Mesenchymal stem cell (in vitro differentiated cells and primary cell): ENCODE measurements at regions not wholly inside any gene's neighbourhood (a gene's known extent, or its start where the extent isn't known, plus 50 kb on each side); places are given as distances from the start of the nearest gene placed in this dataset.

Source experiments
- DNase-seq: peaks from one replicate; pipeline ENCODE4 v3.0.0-alpha.2; 2013
- H2AFZ ChIP-seq: one replicate; pipeline ENCODE4 v1.6.1; 2013; ENCODE audit warnings: low read depth, mild to moderate bottlenecking, control low read depth, inconsistent platforms, low read length, moderate library complexity
- H2AK5ac ChIP-seq: 2 replicates; pipeline ENCODE4 v1.6.1; 2013; ENCODE audit warnings: low read length, moderate library complexity, mild to moderate bottlenecking, inconsistent platforms; ENCODE audit not compliant: severe bottlenecking
- H2BK120ac ChIP-seq: one replicate; pipeline ENCODE4 v1.6.1; 2013; ENCODE audit warnings: low read depth, mild to moderate bottlenecking, inconsistent platforms, low read length, moderate library complexity
- H2BK12ac ChIP-seq, 2 experiments: one replicate each; pipeline ENCODE4 v1.6.1; 2013; ENCODE audit warnings: inconsistent platforms in 2 of 2, low read length in 2 of 2, mild to moderate bottlenecking in 2 of 2, moderate library complexity in 2 of 2, control low read depth in 1 of 2
- H2BK15ac ChIP-seq: one replicate; pipeline ENCODE4 v1.6.1; 2013; ENCODE audit warnings: mild to moderate bottlenecking, low read depth, inconsistent platforms; ENCODE audit not compliant: poor library complexity, severe bottlenecking
- H2BK5ac ChIP-seq: 2 replicates; pipeline ENCODE4 v1.6.1; 2013; ENCODE audit warnings: low read depth, mild to moderate bottlenecking, low read length, control low read depth, inconsistent platforms; ENCODE audit not compliant: poor library complexity, severe bottlenecking
- H3K14ac ChIP-seq, 2 experiments: one replicate each; pipeline ENCODE4 v1.6.1; 2013; ENCODE audit warnings: inconsistent platforms in 2 of 2, low read length in 2 of 2, control low read depth in 1 of 2, mild to moderate bottlenecking in 1 of 2, moderate library complexity in 1 of 2
- H3K18ac ChIP-seq, 2 experiments: one replicate each; pipeline ENCODE4 v1.6.1; 2013; ENCODE audit warnings: inconsistent platforms in 2 of 2, low read length in 2 of 2, control low read depth in 1 of 2, low read depth in 1 of 2, mild to moderate bottlenecking in 1 of 2
- H3K23ac ChIP-seq, 2 experiments: one replicate each; pipeline ENCODE4 v1.6.1; 2013; ENCODE audit warnings: inconsistent platforms in 2 of 2, low read length in 2 of 2, mild to moderate bottlenecking in 2 of 2, moderate library complexity in 2 of 2, control low read depth in 1 of 2
- H3K27ac ChIP-seq: 2 replicates; pipeline ENCODE4 v1.5.1; 2013; ENCODE audit warnings: mild to moderate bottlenecking, moderate library complexity, low read length, control low read depth, inconsistent platforms; ENCODE audit not compliant: poor library complexity, severe bottlenecking
- H3K27me3 ChIP-seq, 2 experiments: 2 replicates each; pipeline versions ENCODE4 v1.6.1 to v1.7.0; 2013; ENCODE audit warnings: low read length in 2 of 2, mild to moderate bottlenecking in 2 of 2, moderate library complexity in 2 of 2, control low read depth in 1 of 2, inconsistent platforms in 1 of 2; ENCODE audit not compliant: control insufficient read depth in 1 of 2, insufficient read depth in 1 of 2
- H3K36me3 ChIP-seq, 2 experiments: 2 replicates each; pipeline versions ENCODE4 v1.6.1 to v1.7.0; 2013; ENCODE audit warnings: low read length in 2 of 2, control low read depth in 1 of 2, inconsistent platforms in 1 of 2, low read depth in 1 of 2, mild to moderate bottlenecking in 1 of 2; ENCODE audit not compliant: insufficient read depth in 2 of 2, control insufficient read depth in 1 of 2
- H3K4ac ChIP-seq, 2 experiments: one replicate each; pipeline ENCODE4 v1.6.1; 2013; ENCODE audit warnings: inconsistent platforms in 2 of 2, low read length in 2 of 2, mild to moderate bottlenecking in 2 of 2, moderate library complexity in 2 of 2, control low read depth in 1 of 2, low read depth in 1 of 2
- H3K4me1 ChIP-seq: 2 replicates; pipeline ENCODE4 v1.6.1; 2013; ENCODE audit warnings: low read depth, low read length, control low read depth; ENCODE audit not compliant: control insufficient read depth, insufficient read depth
- H3K4me2 ChIP-seq: 2 replicates; pipeline ENCODE4 v1.6.1; 2013; ENCODE audit warnings: low read length, mild to moderate bottlenecking, inconsistent platforms; ENCODE audit not compliant: poor library complexity, severe bottlenecking
- H3K4me3 ChIP-seq, 2 experiments: 2 replicates each; pipeline versions ENCODE4 v1.5.1 to v1.7.0; 2013; ENCODE audit warnings: low read length in 2 of 2, mild to moderate bottlenecking in 2 of 2, control low read depth in 1 of 2, low read depth in 1 of 2; ENCODE audit not compliant: insufficient read depth in 1 of 2
- H3K79me1 ChIP-seq: replicated peaks from 2 replicates; pipeline ENCODE4 v1.6.1; 2013; ENCODE audit warnings: mild to moderate bottlenecking, control low read depth, low read length, inconsistent platforms; ENCODE audit not compliant: poor library complexity, severe bottlenecking
- H3K9ac ChIP-seq: 2 replicates; pipeline ENCODE4 v1.7.0; 2013; ENCODE audit warnings: mild to moderate bottlenecking, low read length, moderate library complexity
- H3K9me3 ChIP-seq: 2 replicates; pipeline ENCODE4 v1.7.0; 2013; ENCODE audit warnings: mild to moderate bottlenecking, low read length; ENCODE audit not compliant: control insufficient read depth
- H4K8ac ChIP-seq: one replicate; pipeline ENCODE4 v1.6.1; 2013; ENCODE audit warnings: inconsistent platforms, mild to moderate bottlenecking, low read length, moderate library complexity
- H4K91ac ChIP-seq: one replicate; pipeline ENCODE4 v1.6.1; 2013; ENCODE audit warnings: mild to moderate bottlenecking, low read length, inconsistent platforms
- WGBS: methylation state at CpG from one replicate; pipeline ENCODE4 v1.1.7; 2013; ENCODE audit warnings: mixed read lengths; 5-methylcytosine and 5-hydroxymethylcytosine counted together

DNA sequence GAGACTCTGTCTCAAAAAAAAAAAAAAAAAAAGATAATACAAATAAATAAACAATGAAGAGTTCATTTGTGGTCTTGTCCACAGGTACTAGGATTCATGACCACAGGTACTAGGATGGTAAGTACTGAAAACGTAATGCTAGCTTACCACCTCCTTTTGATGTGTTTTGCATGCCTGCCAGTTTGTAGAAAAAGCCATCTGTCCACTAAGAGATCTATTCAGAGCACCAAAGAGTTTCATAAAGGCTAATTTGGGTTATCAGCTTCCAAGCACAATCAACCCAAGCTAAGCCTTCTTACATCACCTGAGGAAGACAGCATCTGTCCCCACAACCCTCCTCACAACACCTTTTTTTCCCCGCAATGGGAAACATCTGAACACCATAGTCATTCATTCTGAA lies 477.2 kb downstream of the ZEB2 start:
- H3K36me3 ChIP-seq, result no peaks in the 10 kb centered on the region
- no peak overlapping the region for H3K14ac ChIP-seq
- H4K8ac ChIP-seq, result no peak overlapping the region
- no peak overlapping the region for H2BK5ac ChIP-seq
- no peak for DNase-seq
- H3K27ac ChIP-seq, result no peak overlapping the region
- no peak overlapping the region for H3K4me2 ChIP-seq
- no peaks in the 10 kb centered on the region for H3K27me3 ChIP-seq
- no peaks in the 10 kb centered on the region for H3K4me1 ChIP-seq
- no peak overlapping the region for H2BK15ac ChIP-seq
- no peaks in the 10 kb centered on the region for H3K9me3 ChIP-seq
- H3K4me3 ChIP-seq, result no peak overlapping the region
- H2AFZ ChIP-seq, result no peak overlapping the region
- H2AK5ac ChIP-seq, result no peak overlapping the region
- H3K18ac ChIP-seq, result no peak overlapping the region
- H3K4ac ChIP-seq, result no peak overlapping the region
- WGBS, result 100% methylated on average over 1 of the region's 2 CpGs
- peaks cover 2% of the 10 kb centered on the region for H3K79me1 ChIP-seq
- H2BK12ac ChIP-seq, result no peak overlapping the region
- H4K91ac ChIP-seq, result no peak overlapping the region
- no peak overlapping the region for H3K23ac ChIP-seq
- H3K9ac ChIP-seq, result no peak overlapping the region
- H2BK120ac ChIP-seq, result no peak overlapping the region

GRCh38 chr2:144041612-144042011 lies 478.3 kb downstream of the ZEB2 start:
- Histone ChIP-seq H2AK5ac (no peak overlapping the region), H3K27me3 (no peaks in the 10 kb centered on the region), H3K23ac (no peak overlapping the region), H3K9ac (no peak overlapping the region), H3K79me1 (peaks cover 2% of the 10 kb centered on the region), H3K14ac (no peak overlapping the region), H2BK15ac (no peak overlapping the region), H2BK120ac (no peak overlapping the region), H3K4me1 (no peaks in the 10 kb centered on the region), H2BK12ac (no peak overlapping the region), H3K4me3 (no peak overlapping the region), H3K18ac (no peak overlapping the region), H2AFZ (no peak overlapping the region), H2BK5ac (no peak overlapping the region), H4K8ac (no peak overlapping the region), H4K91ac (no peak overlapping the region), H3K4ac (no peak overlapping the region), H3K4me2 (no peak overlapping the region), H3K27ac (no peak overlapping the region), H3K9me3 (no peaks in the 10 kb centered on the region), H3K36me3 (no peaks in the 10 kb centered on the region)
- WGBS, result 100% methylated on average over 1 of the region's 1 CpG
- no peak for DNase-seq

DNA sequence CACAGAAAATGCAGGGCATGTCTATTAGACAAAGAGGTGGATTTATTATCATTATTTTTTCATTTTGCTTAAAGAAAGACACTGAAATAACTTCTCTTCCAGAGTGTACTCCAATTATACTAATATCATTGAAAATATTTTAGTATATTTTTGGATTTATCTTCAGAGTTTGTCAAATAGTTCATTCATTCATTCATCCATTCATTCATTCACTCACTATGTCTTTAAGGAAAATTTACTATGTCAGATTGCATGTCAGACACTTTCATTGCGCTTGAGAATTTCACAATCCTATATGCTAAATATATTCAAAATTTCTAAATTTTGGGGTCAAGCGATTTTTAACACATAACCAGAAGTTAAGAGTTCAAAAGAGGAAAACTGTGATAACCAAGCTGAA lies 479.1 kb downstream of the ZEB2 start:
- no peaks in the 10 kb centered on the region for H3K9me3 ChIP-seq
- H3K14ac ChIP-seq, result no peak overlapping the region
- H2BK15ac ChIP-seq, result no peak overlapping the region
- H3K4ac ChIP-seq, result no peak overlapping the region
- no peak overlapping the region for H2AFZ ChIP-seq
- no peak overlapping the region for H3K4me3 ChIP-seq
- H2BK120ac ChIP-seq, result no peak overlapping the region
- no CpG with 5 or more reads among the region's 2 CpGs for WGBS
- H4K91ac ChIP-seq, result no peak overlapping the region
- no peak overlapping the region for H3K23ac ChIP-seq
- no peak overlapping the region for H3K9ac ChIP-seq
- no peaks in the 10 kb centered on the region for H3K27me3 ChIP-seq
- H2BK12ac ChIP-seq, result no peak overlapping the region
- H3K79me1 ChIP-seq, result peaks cover 2% of the 10 kb centered on the region
- DNase-seq, result no peak
- no peak overlapping the region for H2AK5ac ChIP-seq
- no peak overlapping the region for H4K8ac ChIP-seq
- H3K36me3 ChIP-seq, result no peaks in the 10 kb centered on the region
- no peaks in the 10 kb centered on the region for H3K4me1 ChIP-seq
- H2BK5ac ChIP-seq, result no peak overlapping the region
- H3K27ac ChIP-seq, result no peak overlapping the region
- H3K18ac ChIP-seq, result no peak overlapping the region
- no peak overlapping the region for H3K4me2 ChIP-seq

GRCh38 chr2:144032566-144032965 lies 487.4 kb downstream of the ZEB2 start:
- Histone ChIP-seq H2AFZ (no peak overlapping the region), H3K4ac (no peak overlapping the region), H3K18ac (no peak overlapping the region), H3K4me2 (no peak overlapping the region), H3K27me3 (no peaks in the 10 kb centered on the region), H2BK12ac (no peak overlapping the region), H2BK120ac (no peak overlapping the region), H3K79me1 (no peaks in the 10 kb centered on the region), H3K14ac (no peak overlapping the region), H2AK5ac (no peak overlapping the region), H3K4me1 (no peaks in the 10 kb centered on the region), H3K23ac (no peak overlapping the region), H4K8ac (no peak overlapping the region), H2BK15ac (no peak overlapping the region), H3K27ac (no peak overlapping the region), H3K9me3 (no peaks in the 10 kb centered on the region), H3K9ac (no peak overlapping the region), H4K91ac (no peak overlapping the region), H3K36me3 (no peaks in the 10 kb centered on the region), H2BK5ac (no peak overlapping the region), H3K4me3 (no peak overlapping the region)
- DNase-seq, result peak; percentile 65
